Loucy (cell line): ENCODE measurements at regions not wholly inside any gene's neighbourhood (a gene's known extent, or its start where the extent isn't known, plus 50 kb on each side); places are given as distances from the start of the nearest gene placed in this dataset.

Source experiments
- H2AFZ ChIP-seq: fragments of 200-600 bp; sonication (generic); 2 replicates; pipeline ENCODE4 v1.6.0; 2016; ENCODE audit warnings: antibody characterized with exemption, mild to moderate bottlenecking, low read length, moderate library complexity
- H3F3A ChIP-seq: fragments of 200-600 bp; 2 replicates; pipeline ENCODE4 v1.6.0; 2016; ENCODE audit warnings: antibody characterized with exemption, low read depth, mild to moderate bottlenecking
- H3K27me3 ChIP-seq: fragments of 200-600 bp; sonication (generic); 2 replicates; pipeline ENCODE4 v1.6.1; 2014; ENCODE audit warnings: low read length, mild to moderate bottlenecking; ENCODE audit not compliant: insufficient read depth, poor library complexity, severe bottlenecking
- H3K36me3 ChIP-seq: fragments of 200-600 bp; sonication (generic); 2 replicates; pipeline ENCODE4 v1.6.1; 2016; ENCODE audit warnings: low read length; ENCODE audit not compliant: insufficient read depth
- H3K4me1 ChIP-seq: fragments of 200-600 bp; sonication (generic); 2 replicates; pipeline ENCODE4 v1.5.1; 2014; ENCODE audit warnings: low read length, mild to moderate bottlenecking; ENCODE audit not compliant: insufficient read depth, poor library complexity, severe bottlenecking
- H3K4me2 ChIP-seq: fragments of 200-600 bp; sonication (generic); 2 replicates; pipeline ENCODE4 v1.6.0; 2014; ENCODE audit warnings: antibody characterized with exemption, low read length, low read depth, mild to moderate bottlenecking; ENCODE audit not compliant: poor library complexity, severe bottlenecking
- H3K4me3 ChIP-seq: fragments of 200-600 bp; sonication (generic); 2 replicates; pipeline ENCODE4 v1.5.1; 2014; ENCODE audit warnings: low read length, mild to moderate bottlenecking, mixed read lengths; ENCODE audit not compliant: poor library complexity, severe bottlenecking
- H3K79me2 ChIP-seq: fragments of 200-600 bp; sonication (generic); 2 replicates; pipeline ENCODE4 v1.6.1; 2014; ENCODE audit warnings: low read length; ENCODE audit not compliant: insufficient read depth
- H3K9ac ChIP-seq: fragments of 200-600 bp; sonication (generic); 2 replicates; pipeline ENCODE4 v1.6.0; 2014; ENCODE audit warnings: mild to moderate bottlenecking, low read depth, low read length, moderate library complexity; ENCODE audit not compliant: poor library complexity, severe bottlenecking
- H3K9me2 ChIP-seq: fragments of 200-600 bp; sonication (generic); replicated peaks from 2 replicates; pipeline ENCODE4 v1.6.1; 2016; ENCODE audit warnings: low read depth, low read length, mixed read lengths
- H3K9me3 ChIP-seq: fragments of 200-600 bp; sonication (generic); 2 replicates; pipeline ENCODE4 v1.6.1; 2014; ENCODE audit warnings: mild to moderate bottlenecking, antibody characterized with exemption, low read length, low read depth; ENCODE audit not compliant: insufficient read depth
- H4K20me1 ChIP-seq: fragments of 200-600 bp; sonication (generic); 2 replicates; pipeline ENCODE4 v1.6.0; 2014; ENCODE audit warnings: antibody characterized with exemption, low read length, mild to moderate bottlenecking; ENCODE audit not compliant: insufficient read depth, poor library complexity, severe bottlenecking
- CTCF ChIP-seq: fragments of 200-600 bp; sonication (generic); conservative IDR thresholded peaks from 2 replicates; pipeline ENCODE4 v1.5.1; 2014; ENCODE audit warnings: mild to moderate bottlenecking, antibody characterized with exemption, low read length
- EZH2phosphoT487 ChIP-seq: fragments of 200-600 bp; IDR thresholded peaks from 2 replicates; pipeline ENCODE4 v1.6.1; 2018; ENCODE audit warnings: antibody characterized with exemption, mild to moderate bottlenecking, moderate library complexity, borderline replicate concordance

DNA sequence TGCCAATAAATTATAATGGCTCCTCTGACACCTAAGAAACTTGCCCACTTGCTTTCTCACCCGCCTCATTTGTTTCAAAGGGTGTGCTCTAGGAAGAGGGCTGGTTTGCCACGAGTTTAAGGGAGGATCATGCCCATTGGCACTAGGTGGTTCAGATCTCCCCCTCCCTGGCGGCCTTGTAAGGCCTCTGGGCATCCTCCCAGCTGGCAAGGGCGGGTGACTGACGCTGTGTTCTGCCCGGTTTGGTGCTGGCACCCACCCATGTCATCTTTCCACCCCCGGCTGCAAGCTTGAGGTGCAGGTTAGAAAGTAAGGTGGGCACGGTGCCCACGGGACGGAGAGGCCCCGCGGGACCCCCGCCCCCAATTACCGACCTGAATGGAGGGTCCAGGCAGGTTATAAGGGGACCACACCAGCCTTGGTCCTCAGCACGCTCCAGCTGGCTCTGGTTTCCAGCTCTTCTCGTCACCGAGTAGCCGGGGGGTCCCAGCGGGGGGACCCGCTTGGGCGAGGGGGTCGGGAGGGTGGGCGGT lies 90.4 kb downstream of the PTPRS start:
- Histone ChIP-seq H3K36me3 (no peaks in the 10 kb centered on the region), H3K4me1 (no peaks in the 10 kb centered on the region), H3K9me3 (no peaks in the 10 kb centered on the region; the same call in 1 of the 2 replicates), H3F3A (no peaks in the 10 kb centered on the region), H3K9ac (no peak overlapping the region), H3K4me2 (no peak overlapping the region), H4K20me1 (no peaks in the 10 kb centered on the region), H3K27me3 (no peaks in the 10 kb centered on the region), H3K79me2 (no peaks in the 10 kb centered on the region), H3K4me3 (no peak overlapping the region), H2AFZ (no peak overlapping the region), H3K9me2 (no peaks in the 10 kb centered on the region)
- no peak for TF ChIP-seq EZH2phosphoT487
- TF ChIP-seq CTCF, result no peak

GRCh38 chr19:5249526-5249925 lies 91.1 kb downstream of the PTPRS start:
- Histone ChIP-seq H4K20me1 (no peaks in the 10 kb centered on the region), H3K4me3 (no peak overlapping the region), H3K79me2 (no peaks in the 10 kb centered on the region), H3K9ac (no peak overlapping the region), H3K27me3 (no peaks in the 10 kb centered on the region), H3K9me2 (no peaks in the 10 kb centered on the region), H3K36me3 (no peaks in the 10 kb centered on the region), H2AFZ (no peak overlapping the region), H3F3A (no peaks in the 10 kb centered on the region), H3K9me3 (no peaks in the 10 kb centered on the region), H3K4me1 (no peaks in the 10 kb centered on the region), H3K4me2 (no peak overlapping the region)
- no peak for TF ChIP-seq EZH2phosphoT487
- TF ChIP-seq CTCF, result no peak

- H4K20me1 ChIP-seq, result no peaks in the 10 kb centered on the region
- no peaks in the 10 kb centered on the region for H3K9me3 ChIP-seq
- no peak overlapping the region for H3K4me3 ChIP-seq
- no peak overlapping the region for H2AFZ ChIP-seq
- H3K4me1 ChIP-seq, result no peaks in the 10 kb centered on the region
- H3K79me2 ChIP-seq, result no peaks in the 10 kb centered on the region
- H3K4me2 ChIP-seq, result no peak overlapping the region
- H3K36me3 ChIP-seq, result no peaks in the 10 kb centered on the region
- H3K27me3 ChIP-seq, result no peaks in the 10 kb centered on the region
- H3K9me2 ChIP-seq, result no peaks in the 10 kb centered on the region
- no peak for TF ChIP-seq CTCF
- TF ChIP-seq EZH2phosphoT487, result no peak
- no peak overlapping the region for H3K9ac ChIP-seq
- no peaks in the 10 kb centered on the region for H3F3A ChIP-seq
Measured at GRCh38 chr19:5247957-5248705, 92.5 kb downstream of the PTPRS start.
